Smooth muscle cell (in vitro differentiated cells): ENCODE measurements at regions not wholly inside any gene's neighbourhood (a gene's known extent, or its start where the extent isn't known, plus 50 kb on each side); places are given as distances from the start of the nearest gene placed in this dataset.

Source experiments
- DNase-seq: peaks from one replicate; lab custom pipeline; 2025; ENCODE audit not compliant: unreplicated experiment; lab: John Stamatoyannopoulos, UW
- H2AFZ ChIP-seq: fragments of 200-600 bp; sonication (generic); 2 replicates; pipeline ENCODE4 v1.6.0; 2016; ENCODE audit warnings: antibody characterized with exemption, low read depth, mild to moderate bottlenecking
- H3F3A ChIP-seq: fragments of 200-600 bp; sonication (generic); 2 replicates; pipeline ENCODE4 v1.6.0; 2017; ENCODE audit warnings: antibody characterized with exemption, low read depth
- H3K27ac ChIP-seq: fragments of 200-600 bp; sonication (generic); 2 replicates; pipeline ENCODE4 v1.5.1; 2016; ENCODE audit warnings: low read depth, mild to moderate bottlenecking
- H3K27me3 ChIP-seq: fragments of 200-600 bp; sonication (generic); 2 replicates; pipeline ENCODE4 v1.6.1; 2016; ENCODE audit warnings: low read depth, mild to moderate bottlenecking
- H3K36me3 ChIP-seq: fragments of 200-600 bp; sonication (generic); 2 replicates; pipeline ENCODE4 v1.5.1; 2016; ENCODE audit warnings: low read depth
- H3K4me1 ChIP-seq: fragments of 200-600 bp; sonication (generic); 2 replicates; pipeline ENCODE4 v1.5.1; 2016; ENCODE audit warnings: low read depth
- H3K4me2 ChIP-seq: fragments of 200-600 bp; sonication (generic); 2 replicates; pipeline ENCODE4 v1.6.0; 2016; ENCODE audit warnings: mild to moderate bottlenecking
- H3K4me3 ChIP-seq: fragments of 200-600 bp; sonication (generic); 2 replicates; pipeline ENCODE4 v1.5.1; 2016; ENCODE audit warnings: mild to moderate bottlenecking
- H3K79me2 ChIP-seq: fragments of 200-600 bp; sonication (generic); 2 replicates; pipeline ENCODE4 v1.6.0; 2016; ENCODE audit warnings: low read depth, mild to moderate bottlenecking
- H3K9ac ChIP-seq: fragments of 200-600 bp; sonication (generic); 2 replicates; pipeline ENCODE4 v1.6.0; 2016; ENCODE audit warnings: low read depth
- H3K9me3 ChIP-seq: fragments of 200-600 bp; sonication (generic); replicated peaks from 2 replicates; pipeline ENCODE4 v1.5.1; 2016; ENCODE audit warnings: low read depth
- H4K20me1 ChIP-seq: fragments of 200-600 bp; sonication (generic); 2 replicates; pipeline ENCODE4 v1.6.0; 2016; ENCODE audit warnings: low read depth
- CTCF ChIP-seq: fragments of 200-600 bp; sonication (generic); IDR thresholded peaks from 2 replicates; pipeline ENCODE4 v1.5.1; 2017; ENCODE audit warnings: borderline replicate concordance, mild to moderate bottlenecking, antibody characterized with exemption; ENCODE audit not compliant: insufficient read depth, poor library complexity, severe bottlenecking
- WGBS: methylation state at CpG from one replicate; pipeline ENCODE4 v1.1.7; 2016; ENCODE audit warnings: low lambda C conversion rate; 5-methylcytosine and 5-hydroxymethylcytosine counted together

GRCh38 chr4:18242919-18243693, 221.6 kb upstream of the LCORL start:
- H3F3A ChIP-seq = no peaks in the 10 kb centered on the region

GRCh38 chr4:18241727-18242126, 220.2 kb upstream of the LCORL start:
- Histone ChIP-seq H2AFZ (no peak overlapping the region), H3K79me2 (no peaks in the 10 kb centered on the region), H3K27ac (no peak overlapping the region), H3K36me3 (no peaks in the 10 kb centered on the region), H3K27me3 (no peaks in the 10 kb centered on the region), H3K4me3 (no peak overlapping the region), H3K4me2 (no peak overlapping the region), H4K20me1 (no peaks in the 10 kb centered on the region), H3K4me1 (no peaks in the 10 kb centered on the region), H3K9me3 (no peaks in the 10 kb centered on the region), H3F3A (no peaks in the 10 kb centered on the region), H3K9ac (no peak overlapping the region)
- DNase-seq = no peak
- no peak for TF ChIP-seq CTCF
- whole genome bisulfite sequencing = 47% methylated on average over 1 of the region's 1 CpG

More at GRCh38 chr4:18242919-18243693, 221.6 kb upstream of the LCORL start:
- no peak overlapping the region for H3K27ac ChIP-seq
- no peaks in the 10 kb centered on the region for H3K36me3 ChIP-seq
- 62% methylated on average over 5 of the region's 5 CpGs for WGBS
- no peak for TF ChIP-seq CTCF
- no peaks in the 10 kb centered on the region for H3K4me1 ChIP-seq
- no peaks in the 10 kb centered on the region for H4K20me1 ChIP-seq
- no peaks in the 10 kb centered on the region for H3K27me3 ChIP-seq
- no peak for DNase-seq
- no peak overlapping the region for H3K4me2 ChIP-seq
- H3K79me2 ChIP-seq = no peaks in the 10 kb centered on the region
- H3K9ac ChIP-seq = no peak overlapping the region
- H3K9me3 ChIP-seq = no peaks in the 10 kb centered on the region
- no peak overlapping the region for H3K4me3 ChIP-seq
- H2AFZ ChIP-seq = no peak overlapping the region

- no peak overlapping the region for H3K9ac ChIP-seq
- no peaks in the 10 kb centered on the region for H4K20me1 ChIP-seq
- H3K79me2 ChIP-seq = no peaks in the 10 kb centered on the region
- DNase-seq = no peak
- no peak overlapping the region for H2AFZ ChIP-seq
- H3K27me3 ChIP-seq = no peaks in the 10 kb centered on the region
- no peaks in the 10 kb centered on the region for H3K4me1 ChIP-seq
- H3F3A ChIP-seq = no peaks in the 10 kb centered on the region
- H3K27ac ChIP-seq = no peak overlapping the region
- no peaks in the 10 kb centered on the region for H3K36me3 ChIP-seq
- H3K9me3 ChIP-seq = no peaks in the 10 kb centered on the region
- H3K4me2 ChIP-seq = no peak overlapping the region
- TF ChIP-seq CTCF = no peak
- H3K4me3 ChIP-seq = no peak overlapping the region
These were observed 212.6 kb upstream of the LCORL start for GRCh38 chr4:18234108-18234507.

GRCh38 chr4:18231726-18232125, 210.2 kb upstream of the LCORL start:
- no peak overlapping the region for H3K27ac ChIP-seq
- no peaks in the 10 kb centered on the region for H3F3A ChIP-seq
- H3K4me1 ChIP-seq = no peaks in the 10 kb centered on the region
- H3K36me3 ChIP-seq = no peaks in the 10 kb centered on the region
- H3K4me3 ChIP-seq = no peak overlapping the region
- no peak for TF ChIP-seq CTCF
- no peaks in the 10 kb centered on the region for H3K79me2 ChIP-seq
- H3K9ac ChIP-seq = no peak overlapping the region
- no peak overlapping the region for H2AFZ ChIP-seq
- no peaks in the 10 kb centered on the region for H3K27me3 ChIP-seq
- 44% methylated on average over 1 of the region's 1 CpG for WGBS
- H3K4me2 ChIP-seq = no peak overlapping the region
- H3K9me3 ChIP-seq = no peaks in the 10 kb centered on the region
- DNase-seq = no peak
- no peaks in the 10 kb centered on the region for H4K20me1 ChIP-seq
